ENCODE measurements at regions not wholly inside any gene's neighbourhood (a gene's known extent, or its start where the extent isn't known, plus 50 kb on each side); places are given as distances from the start of the nearest gene placed in this dataset.

GRCh38 chr5:20113931-20114330, 125.9 kb upstream of the CDH18 start (continued):
- TF ChIP-seq TCF7 (IDR thresholded peaks at IDR 0.05; ENCODE audit: borderline replicate concordance) (no peak), NFYB (IDR thresholded peaks at IDR 0.05; ENCODE audit: insufficient read depth, low read depth, low read length) (no peak), HDAC2 (IDR thresholded peaks at IDR 0.05) (no peak), YBX1 (IDR thresholded peaks at IDR 0.05) (no peak)

GRCh38 chr5:20113031-20113715, 125.2 kb upstream of the CDH18 start:
- Histone ChIP-seq H2AFZ (ENCODE audit: control insufficient read depth, low read depth, low read length) (no peak overlapping the region), H3K9ac (ENCODE audit: control insufficient read depth, insufficient read depth, low read length) (no peak overlapping the region), H3K79me2 (ENCODE audit: control insufficient read depth, insufficient read depth, low read length) (no peaks in the 10 kb centered on the region), H3K27ac (ENCODE audit: control insufficient read depth, insufficient read depth) (no peak overlapping the region), H3K27me3 (replicated peaks in 1 of 2; ENCODE audit: control insufficient read depth in 2 of 2, insufficient read depth in 2 of 2, low read length in 1 of 2) (no peaks in the 10 kb centered on the region), H4K20me1 (ENCODE audit: control insufficient read depth, insufficient read depth) (no peaks in the 10 kb centered on the region), H3K9me3 (replicated peaks; ENCODE audit: control insufficient read depth, insufficient read depth, low read length) (no peaks in the 10 kb centered on the region), H3K4me2 (ENCODE audit: control insufficient read depth, insufficient read depth) (no peak overlapping the region), H3K4me1 (ENCODE audit: control insufficient read depth, insufficient read depth, low read length) (no peaks in the 10 kb centered on the region), H3K4me3 (no peak overlapping the region), H3K36me3 (ENCODE audit: control insufficient read depth in 2 of 2, insufficient read depth in 2 of 2, low read length in 1 of 2) (no peaks in the 10 kb centered on the region)
- WGBS (ENCODE audit: insufficient coverage, insufficient replicate concordance, low lambda C conversion rate, missing lambda C conversion rate): 17% methylated on average over 2 of the region's 2 CpGs
- CTCF ChIA-PET: no interaction called here
- BruUV-seq (replicated peaks): no TSS peak
- DNase-seq (ENCODE audit: low read depth, low spot score): no peak
- POLR2A ChIA-PET: no interaction called here
- FAIRE-seq: no peak
- SMC1A ChIA-PET (ENCODE audit: uncharacterized antibody, unreplicated experiment): no interaction called here
- intact Hi-C loops (cut with micrococcal nuclease; ENCODE audit: unreplicated experiment): no loop called here
- ATAC-seq: no peak
- RAD21 ChIA-PET (ENCODE audit: unreplicated experiment): no interaction called here
- TF ChIP-seq GABPA (IDR thresholded peaks at IDR 0.05; ENCODE audit: low read depth): no peak
- TF ChIP-seq PAX5 (IDR thresholded peaks at IDR 0.05; ENCODE audit: borderline replicate concordance, low read depth, low read length): no peak
- TF ChIP-seq SREBF1 (IDR thresholded peaks at IDR 0.05; ENCODE audit: low read length): no peak
- TF ChIP-seq NFYB (IDR thresholded peaks at IDR 0.05; ENCODE audit: insufficient read depth, low read depth, low read length): no peak
- no peak for TF ChIP-seq SP1 (IDR thresholded peaks at IDR 0.05; ENCODE audit: low read depth, low read length)
- TF ChIP-seq POLR2A (IDR thresholded peaks at IDR 0.05; ENCODE audit: low read depth, low read length): no peak
- TF ChIP-seq PAX8 (IDR thresholded peaks at IDR 0.05): no peak
- TF ChIP-seq ZNF274 (IDR thresholded peaks at IDR 0.05; ENCODE audit: insufficient read depth, insufficient read length): no peak
- in situ Hi-C loops (cut with MboI): no loop called here

All from GM12878 (cell line).